HCT116 (cell line): ENCODE measurements at regions not wholly inside any gene's neighbourhood (a gene's known extent, or its start where the extent isn't known, plus 50 kb on each side); places are given as distances from the start of the nearest gene placed in this dataset.

ENCODE experiments used
- ATAC-seq: fragments of 200-7000 bp; cut with Tn5 transposase; 2 replicates; pipeline ENCODE4 v1.9.1; 2020; ENCODE audit warnings: mild to moderate bottlenecking, moderate library complexity
- BruUV-seq: library from RNA; stranded (reverse); fragments of 400-500 nt; replicated peaks from 2 replicates; lab custom pipeline; 2021; lab: Mats Ljungman, UMichigan
- CTCF ChIA-PET: fragments of 300-600 bp; sonication (Branson Sonifier 250); formaldehyde crosslinking; loops from one replicate; lab custom pipeline; 2021; ENCODE audit warnings: antibody characterized with exemption; lab: Charles Lee
- POLR2A ChIA-PET: fragments of 300-600, 350-600 bp; sonication (Branson Sonifier 250); formaldehyde crosslinking; loops from one replicate; lab custom pipeline; 2021; ENCODE audit warnings: antibody characterized with exemption; lab: Charles Lee
- RAD21 ChIA-PET, 2 experiments: fragments of 300-600 bp; sonication (Branson Sonifier 250); formaldehyde crosslinking; loops; one replicate each; lab custom pipeline; 2023; ENCODE audit warnings: low total read pairs in 2 of 2; ENCODE audit not compliant: uncharacterized antibody in 2 of 2, unreplicated experiment in 2 of 2, low non-redundant PET in 1 of 2; lab: Charles Lee
- DNase-seq: peaks from one replicate; pipeline ENCODE4 v3.0.0-alpha.2; 2010; ENCODE audit warnings: low read depth, low spot score
- H2AFZ ChIP-seq: fragments of 200-600 bp; shearing (Covaris generic), sonication (generic); 2 replicates; pipeline ENCODE4 v1.6.1; 2017; ENCODE audit warnings: low read depth, mixed run types, mixed read lengths, antibody characterized with exemption, low read length; ENCODE audit not compliant: poor library complexity, severe bottlenecking
- H3K27ac ChIP-seq: 2 replicates; pipeline ENCODE4 v1.5.1; 2012; ENCODE audit warnings: low read depth, low read length
- H3K27me3 ChIP-seq: fragments of 200-600 bp; sonication (generic); 2 replicates; pipeline ENCODE4 v1.6.1; 2016; ENCODE audit warnings: mixed run types, low read length, mixed read lengths; ENCODE audit not compliant: insufficient read depth
- H3K36me3 ChIP-seq, 2 experiments: fragments of 200-500 bp in 1 of 2; fragments of 200-600 bp in 1 of 2; sonication (Bioruptor generic) in 1 of 2; sonication (generic) in 1 of 2; 2 replicates each; pipeline versions ENCODE4 v1.5.1 to v1.6.1; 2014 to 2016; ENCODE audit warnings: low read length in 2 of 2, inconsistent platforms in 1 of 2, mixed read lengths in 1 of 2, mixed run types in 1 of 2; ENCODE audit not compliant: insufficient read depth in 2 of 2, control insufficient read depth in 1 of 2
- H3K4me1 ChIP-seq, 2 experiments: fragments of 200-600 bp in 1 of 2; sonication (generic) in 1 of 2; 2 replicates each; pipeline versions ENCODE4 v1.5.1 to v1.6.1; 2012 to 2017; ENCODE audit warnings: low read length in 2 of 2, inconsistent platforms in 1 of 2, mild to moderate bottlenecking in 1 of 2, mixed read lengths in 1 of 2, mixed run types in 1 of 2, moderate library complexity in 1 of 2; ENCODE audit not compliant: insufficient read depth in 2 of 2, control insufficient read depth in 1 of 2
- H3K4me2 ChIP-seq: fragments of 200-600 bp; sonication (generic); 2 replicates; pipeline ENCODE4 v1.6.1; 2017; ENCODE audit warnings: mixed run types, low read length, mixed read lengths
- H3K4me3 ChIP-seq, 2 experiments: fragments of 200-600 bp in 1 of 2; sonication (generic) in 1 of 2; replicated peaks in 1 of 2; 2 replicates each; pipeline ENCODE4 v1.5.1; 2011 to 2016; ENCODE audit warnings: low read length in 2 of 2, control low read depth in 1 of 2, low read depth in 1 of 2, mild to moderate bottlenecking in 1 of 2, mixed read lengths in 1 of 2, mixed run types in 1 of 2
- H3K79me2 ChIP-seq: fragments of 200-600 bp; sonication (generic); 2 replicates; pipeline ENCODE4 v1.6.1; 2017; ENCODE audit warnings: mild to moderate bottlenecking, mixed run types, low read length, moderate library complexity, mixed read lengths; ENCODE audit not compliant: insufficient read depth
- H3K9ac ChIP-seq: fragments of 200-600 bp; sonication (generic); 2 replicates; pipeline ENCODE4 v1.6.1; 2016; ENCODE audit warnings: low read length, mixed read lengths
- H3K9me2 ChIP-seq: fragments of 200-600 bp; sonication (generic), shearing (Covaris generic); 2 replicates; pipeline ENCODE4 v1.6.1; 2017; ENCODE audit warnings: mixed run types, mild to moderate bottlenecking, moderate library complexity; ENCODE audit not compliant: insufficient read depth
- H3K9me3 ChIP-seq, 2 experiments: fragments of 200-500 bp in 1 of 2; fragments of 200-600 bp in 1 of 2; sonication (Bioruptor generic) in 1 of 2; sonication (generic) in 1 of 2; 2 replicates each; pipeline ENCODE4 v1.6.1; 2014 to 2017; ENCODE audit warnings: low read length in 2 of 2, mixed read lengths in 2 of 2, inconsistent platforms in 1 of 2, low read depth in 1 of 2, mild to moderate bottlenecking in 1 of 2, mixed run types in 1 of 2, moderate library complexity in 1 of 2; ENCODE audit not compliant: control insufficient read depth in 1 of 2, insufficient read depth in 1 of 2
- H4K20me1 ChIP-seq: fragments of 200-600 bp; sonication (generic), shearing (Covaris generic); 2 replicates; pipeline ENCODE4 v1.6.1; 2017; ENCODE audit warnings: mixed run types, mild to moderate bottlenecking, moderate library complexity; ENCODE audit not compliant: insufficient read depth
- CTCF ChIP-seq, 3 experiments: fragments of 200-600 bp in 1 of 3; sonication (generic) in 1 of 3; IDR thresholded peaks in 2 of 3; conservative IDR thresholded peaks in 1 of 3; 2 replicates each; pipeline ENCODE4 v1.5.1; 2012 to 2017; ENCODE audit warnings: low read depth in 2 of 3, low read length in 2 of 3, antibody characterized with exemption in 1 of 3, borderline replicate concordance in 1 of 3, control low read depth in 1 of 3, mild to moderate bottlenecking in 1 of 3, mixed read lengths in 1 of 3, mixed run types in 1 of 3, moderate library complexity in 1 of 3; ENCODE audit not compliant: insufficient read depth in 1 of 3
- ELF1 ChIP-seq: IDR thresholded peaks from 2 replicates; pipeline ENCODE4 v1.6.1; 2012; ENCODE audit warnings: low read depth, borderline replicate concordance
- EZH2 ChIP-seq: fragments of 200-600 bp; sonication (generic); IDR thresholded peaks from 2 replicates; pipeline ENCODE4 v1.6.1; 2017; ENCODE audit warnings: antibody characterized with exemption, mixed run types
- EZH2phosphoT487 ChIP-seq: fragments of 200-600 bp; IDR thresholded peaks from 2 replicates; pipeline ENCODE4 v1.6.1; 2018; ENCODE audit warnings: antibody characterized with exemption, borderline replicate concordance
- JUND ChIP-seq: IDR thresholded peaks from 2 replicates; pipeline ENCODE4 v1.6.1; 2012
- RAD21 ChIP-seq: IDR thresholded peaks from 2 replicates; pipeline ENCODE4 v1.6.1; 2012; ENCODE audit warnings: low read depth, mild to moderate bottlenecking
- REST ChIP-seq: IDR thresholded peaks from 2 replicates; pipeline ENCODE4 v1.6.1; 2012; ENCODE audit warnings: low read depth
- SIN3A ChIP-seq: IDR thresholded peaks from 2 replicates; pipeline ENCODE4 v1.6.1; 2012; ENCODE audit warnings: low read depth
- SP1 ChIP-seq: IDR thresholded peaks from 2 replicates; pipeline ENCODE4 v1.6.1; 2012; ENCODE audit warnings: low read depth
- YY1 ChIP-seq: IDR thresholded peaks from 2 replicates; pipeline ENCODE4 v1.6.1; 2011; ENCODE audit warnings: low read length, low read depth, moderate library complexity, mild to moderate bottlenecking; ENCODE audit not compliant: insufficient replicate concordance; ENCODE audit errors: extremely low read depth
- intact Hi-C: fragments of 100-400 bp; cut with micrococcal nuclease; formaldehyde crosslinking; loops from 2 replicates; pipeline ENCODE4 v1.10.0; 2022

- peak; percentile 78; the same call in 1 of the 2 replicates for ATAC-seq
- H4K20me1 ChIP-seq = no peaks in the 10 kb centered on the region
- no peak for TF ChIP-seq ELF1
- peak; percentile 93 for TF ChIP-seq RAD21
- TF ChIP-seq CTCF (IDR thresholded peaks at IDR 0.05 in 2 of 3, conservative IDR thresholded peaks at IDR 0.05 in 1 of 3; ENCODE audit: borderline replicate concordance in 1 of 3, insufficient read depth in 1 of 3, low read depth in 2 of 3, low read length in 2 of 3) = peak; percentile 59 to 90 (median 83); a peak in 5 of 6 replicates
- TF ChIP-seq, all 23 proteins: peak for 2
- RAD21 ChIA-PET = interaction anchor here (0.5 to 1.4 kb wide), 10 partner anchors 24 to 177 kb away, joined by 3 to 4 read pairs (median 3); no protein-coding TSS in a partner anchor
- Histone ChIP-seq H3K27ac (no peak overlapping the region), H3K36me3 (no peaks in the 10 kb centered on the region), H3K9me2 (no peaks in the 10 kb centered on the region), H3K79me2 (no peaks in the 10 kb centered on the region), H3K4me1 (no peaks in the 10 kb centered on the region), H3K27me3 (no peaks in the 10 kb centered on the region), H3K9ac (no peak overlapping the region), H2AFZ (peak overlapping the region; percentile 93), H3K9me3 (no peaks in the 10 kb centered on the region), H3K4me2 (peak overlapping the region; percentile 27; the same call in 1 of the 2 replicates), H3K4me3 (no peak overlapping the region)
- POLR2A ChIA-PET = no interaction called here
- peak; percentile 48 for DNase-seq
- no TSS peak for BruUV-seq
- intact Hi-C loops = loop anchor here (1.0 to 10.0 kb wide), 5 partner anchors 89 to 1400 kb away; no protein-coding TSS in a partner anchor
- CTCF ChIA-PET = interaction anchor here (0.8 to 2.8 kb wide), 17 partner anchors 10 to 1688 kb away, joined by 3 to 47 read pairs (median 5); no protein-coding TSS in a partner anchor
Observed at GRCh38 chr4:112031712-112032328, 113.4 kb upstream of the FAM241A start.

GRCh38 chr4:112036886-112037285, 108.4 kb upstream of the FAM241A start:
- H2AFZ ChIP-seq = peak overlapping the region; percentile 63
- ATAC-seq (no peak), DNase-seq (no peak)
- H3K27ac ChIP-seq = no peak overlapping the region
- BruUV-seq = no TSS peak
- no peaks in the 10 kb centered on the region for H3K9me2 ChIP-seq
- no peak for TF ChIP-seq REST
- no peak for TF ChIP-seq EZH2phosphoT487
- TF ChIP-seq SIN3A = no peak
- TF ChIP-seq EZH2 = no peak
- TF ChIP-seq ELF1 = no peak
- no peak for TF ChIP-seq YY1
- TF ChIP-seq SP1 = no peak
- no peak for TF ChIP-seq JUND
- no peaks in the 10 kb centered on the region for H3K36me3 ChIP-seq
- RAD21 ChIA-PET = no interaction called here
- CTCF ChIA-PET = no interaction called here
- intact Hi-C loops = loop anchor here (10.0 kb wide), 1 partner anchor 892 kb away; no protein-coding TSS in a partner anchor
- H3K9me3 ChIP-seq = no peaks in the 10 kb centered on the region
- no peaks in the 10 kb centered on the region for H3K4me1 ChIP-seq
- H3K4me3 ChIP-seq = no peak overlapping the region
- H4K20me1 ChIP-seq = no peaks in the 10 kb centered on the region
- no peaks in the 10 kb centered on the region for H3K27me3 ChIP-seq
- H3K79me2 ChIP-seq = no peaks in the 10 kb centered on the region
- POLR2A ChIA-PET = no interaction called here
- H3K9ac ChIP-seq = no peak overlapping the region
- H3K4me2 ChIP-seq = no peak overlapping the region
